Common myeloid progenitor, CD34-positive (primary cell): ENCODE measurements at regions not wholly inside any gene's neighbourhood (a gene's known extent, or its start where the extent isn't known, plus 50 kb on each side); places are given as distances from the start of the nearest gene placed in this dataset.
"Not testable (repeated sequence)": the region's sequence is repeated elsewhere in the genome, so short reads cannot be mapped to it uniquely, and the experiment has no call there.

Source experiments
- CTCF ChIA-PET: fragments of 350-600 bp; sonication (Branson Sonifier 250); formaldehyde crosslinking; loops from one replicate; lab custom pipeline; 2021; ENCODE audit warnings: antibody characterized with exemption; lab: Charles Lee
- POLR2A ChIA-PET: fragments of 350-600 bp; sonication (Branson Sonifier 250); formaldehyde crosslinking; loops from one replicate; lab custom pipeline; 2021; ENCODE audit warnings: antibody characterized with exemption; lab: Charles Lee
- DNase-seq, 3 donors: peaks; one replicate each; pipeline versions ENCODE4 v3.0.0 to v3.0.0-alpha.2; 2013
- H3K27ac ChIP-seq, 2 experiments: 1 replicate in 1 of 2; 2 replicates in 1 of 2; pipeline ENCODE4 v1.7.0; 2013; ENCODE audit warnings: inconsistent platforms in 2 of 2, low read length in 2 of 2, mild to moderate bottlenecking in 2 of 2, low read depth in 1 of 2, moderate library complexity in 1 of 2; ENCODE audit not compliant: severe bottlenecking in 2 of 2, insufficient read depth in 1 of 2, poor library complexity in 1 of 2
- H3K27me3 ChIP-seq, 5 experiments: replicated peaks in 2 of 5; 1 replicate in 3 of 5; 2 replicates in 2 of 5; pipeline versions ENCODE4 v1.6.1 to v1.7.0; 2013; ENCODE audit warnings: low read length in 4 of 5, mild to moderate bottlenecking in 2 of 5, moderate library complexity in 2 of 5, inconsistent platforms in 1 of 5; ENCODE audit not compliant: insufficient read depth in 5 of 5, control insufficient read depth in 4 of 5
- H3K36me3 ChIP-seq, 4 experiments: 1 replicate in 2 of 4; 2 replicates in 2 of 4; pipeline versions ENCODE4 v1.6.1 to v1.7.0; 2013; ENCODE audit warnings: low read length in 3 of 4, control low read depth in 1 of 4, mild to moderate bottlenecking in 1 of 4; ENCODE audit not compliant: control insufficient read depth in 4 of 4, insufficient read depth in 4 of 4
- H3K4me1 ChIP-seq, 4 experiments: 1 replicate in 3 of 4; 2 replicates in 1 of 4; pipeline versions ENCODE4 v1.6.1 to v1.7.1; 2013; ENCODE audit warnings: low read length in 3 of 4, mild to moderate bottlenecking in 3 of 4, control low read depth in 1 of 4, inconsistent platforms in 1 of 4, moderate library complexity in 1 of 4; ENCODE audit not compliant: control insufficient read depth in 4 of 4, insufficient read depth in 4 of 4; ENCODE audit errors: control extremely low read depth in 1 of 4
- H3K4me3 ChIP-seq, 7 experiments: 1 replicate in 4 of 7; 2 replicates in 3 of 7; pipeline versions ENCODE4 v1.5.1 to v1.7.0; 2013; ENCODE audit warnings: mild to moderate bottlenecking in 7 of 7, low read length in 6 of 7, moderate library complexity in 6 of 7, inconsistent platforms in 2 of 7, low read depth in 2 of 7, control low read depth in 1 of 7; ENCODE audit not compliant: insufficient read depth in 4 of 7, control insufficient read depth in 1 of 7; ENCODE audit errors: extremely low read depth in 1 of 7
- H3K9me3 ChIP-seq, 5 experiments: 1 replicate in 4 of 5; 2 replicates in 1 of 5; pipeline versions ENCODE4 v1.6.1 to v1.7.1; 2013; ENCODE audit warnings: low read length in 4 of 5, mild to moderate bottlenecking in 2 of 5, inconsistent platforms in 1 of 5, low read depth in 1 of 5, moderate library complexity in 1 of 5; ENCODE audit not compliant: control insufficient read depth in 4 of 5, insufficient read depth in 2 of 5; ENCODE audit errors: control extremely low read depth in 1 of 5
- WGBS: methylation state at CpG from one replicate; pipeline ENCODE4 v1.1.5; 2013; ENCODE audit not compliant: insufficient coverage; 5-methylcytosine and 5-hydroxymethylcytosine counted together

DNA sequence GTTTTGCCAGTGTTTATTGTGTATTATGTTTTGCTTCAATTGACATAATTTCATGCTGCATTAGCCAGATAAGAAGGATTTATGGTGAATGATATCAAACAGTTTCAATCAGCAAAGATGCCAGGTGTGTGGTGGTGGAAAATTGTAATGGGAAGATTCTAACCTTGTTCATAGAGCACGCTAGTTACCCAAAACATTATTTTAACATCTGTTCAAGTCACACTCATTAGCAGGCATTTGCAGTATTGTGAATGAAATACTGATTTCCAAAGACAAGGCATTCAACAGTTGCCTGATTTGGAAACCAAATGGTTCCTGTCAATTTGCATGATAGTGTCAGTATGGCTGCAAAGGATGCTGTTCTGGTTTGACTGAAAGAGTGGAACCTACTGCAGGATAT lies 129.7 kb downstream of the EPC1 start:
- Histone ChIP-seq H3K4me3 (no peak overlapping the region), H3K4me1 (no peaks in the 10 kb centered on the region), H3K27me3 (no peaks in the 10 kb centered on the region), H3K9me3 (peaks cover 0 to 12% (median 3%) of the 10 kb centered on the region in 5 experiments), H3K36me3 (no peaks in the 10 kb centered on the region), H3K27ac (no peak overlapping the region)
- no CpG with 5 or more reads among the region's 1 CpG for WGBS
- ChIA-PET CTCF (no interaction called here), POLR2A (no interaction called here)
- no peak for DNase-seq

DNA sequence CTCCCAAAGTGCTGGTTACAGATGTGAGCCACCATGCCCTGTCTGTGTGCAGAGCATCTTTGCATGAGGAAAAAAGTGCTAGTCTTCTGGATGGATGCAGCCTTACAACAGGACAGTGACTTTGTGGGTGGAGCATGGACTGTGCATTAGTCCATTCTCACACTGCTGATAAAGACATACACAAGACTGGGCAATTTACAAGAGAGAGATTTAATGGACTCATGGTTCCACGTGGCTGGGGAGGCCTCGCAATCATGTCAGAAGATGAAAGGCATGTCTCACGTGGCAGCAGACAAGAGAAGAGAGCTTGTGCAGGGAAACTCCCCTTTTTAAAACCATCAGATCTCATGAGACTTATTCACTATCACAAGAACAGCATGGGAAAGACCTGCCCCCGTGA lies 133.1 kb downstream of the EPC1 start:
- H3K27me3 ChIP-seq, H3K9me3 ChIP-seq, H3K27ac ChIP-seq, CTCF ChIA-PET, DNase-seq, H3K4me3 ChIP-seq, H3K4me1 ChIP-seq, POLR2A ChIA-PET, H3K36me3 ChIP-seq: not testable (repeated sequence)
- 86% methylated on average over 3 of the region's 4 CpGs for WGBS

DNA sequence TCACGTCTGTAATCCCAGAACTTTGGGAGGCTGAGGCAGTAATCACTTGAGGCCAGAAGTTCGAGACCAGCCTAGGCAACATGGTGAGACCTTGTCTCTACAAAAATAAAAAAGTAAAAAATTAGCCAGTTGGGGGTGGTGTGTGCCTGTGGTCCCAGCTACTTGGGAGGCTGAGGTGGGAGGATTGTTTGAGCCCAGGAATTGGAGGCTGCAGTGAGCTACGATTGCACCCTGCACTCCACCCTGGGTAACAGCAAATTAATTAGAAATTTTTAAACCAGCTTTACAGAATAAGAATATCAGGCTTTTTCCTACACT lies 136.0 kb downstream of the EPC1 start:
- Histone ChIP-seq H3K4me1 (no peaks in the 10 kb centered on the region), H3K4me3 (no peak overlapping the region), H3K27ac (no peak overlapping the region), H3K9me3 (no peaks in the 10 kb centered on the region), H3K36me3 (no peaks in the 10 kb centered on the region), H3K27me3 (no peaks in the 10 kb centered on the region)
- ChIA-PET CTCF (interaction anchor here (1.0 to 2.7 kb wide), 8 partner anchors 9 to 1428 kb away, joined by 3 to 13 read pairs (median 3); no protein-coding TSS in a partner anchor), POLR2A (no interaction called here)
- no peak for DNase-seq
- WGBS, result 33% methylated on average over 1 of the region's 3 CpGs

DNA sequence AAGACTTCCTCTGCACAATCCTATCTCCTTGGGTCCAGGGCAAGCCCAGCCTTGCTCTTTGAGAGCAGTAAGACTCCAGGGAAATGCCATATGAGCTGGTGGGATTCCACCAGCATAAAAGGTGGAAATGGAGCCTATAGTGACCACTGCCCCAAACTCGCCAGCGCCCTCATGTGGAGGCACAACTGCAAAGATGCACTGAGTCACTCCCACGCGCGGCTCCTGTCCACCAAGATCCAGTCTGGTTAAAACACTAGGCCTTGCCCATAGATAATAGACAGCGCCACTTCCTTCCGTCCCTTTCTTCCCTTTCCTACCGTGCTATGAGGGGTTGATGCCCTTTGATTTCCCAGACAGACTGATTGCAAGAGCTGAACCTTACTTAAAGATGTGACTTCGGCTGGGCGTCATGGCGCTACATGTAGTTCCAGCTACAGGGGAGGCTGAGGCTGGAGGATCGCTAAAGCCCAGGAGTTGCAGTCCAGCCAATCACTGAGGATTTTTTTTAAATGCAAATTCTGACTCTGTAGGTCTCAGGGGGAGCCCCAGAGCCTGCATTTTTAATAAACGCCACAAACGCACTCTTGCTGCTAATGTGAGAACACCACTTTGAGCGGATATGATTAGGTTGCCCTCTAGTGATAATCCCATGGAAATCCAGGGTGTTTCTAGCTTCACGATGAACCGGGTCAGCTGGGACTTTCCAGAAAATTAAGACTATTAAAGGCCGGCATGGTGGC lies 136.5 kb downstream of the EPC1 start:
- DNase-seq, result peak; percentile 53 to 67 (median 66)
- 67% methylated on average over 17 of the region's 18 CpGs for WGBS

DNA sequence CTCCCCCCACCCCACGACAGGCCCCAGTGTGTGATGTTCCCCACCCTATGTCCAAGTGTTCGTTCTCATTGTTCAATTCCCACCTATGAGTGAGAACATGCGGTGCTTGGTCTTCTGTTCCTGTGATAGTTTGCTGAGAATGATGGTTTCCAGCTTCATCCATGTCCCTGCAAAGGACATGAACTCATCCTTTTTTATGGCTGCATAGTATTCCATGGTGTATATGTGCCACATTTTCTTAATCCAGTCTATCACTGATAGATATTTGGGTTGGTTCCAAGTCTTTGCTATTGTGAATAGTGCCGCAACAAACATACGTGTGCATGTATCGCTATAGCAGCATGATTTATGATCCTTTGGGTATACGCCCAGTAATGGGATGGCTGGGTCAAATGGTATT lies 139.0 kb downstream of the EPC1 start:
- H3K4me1 ChIP-seq, DNase-seq, H3K36me3 ChIP-seq, H3K9me3 ChIP-seq, H3K4me3 ChIP-seq, H3K27ac ChIP-seq, POLR2A ChIA-PET, H3K27me3 ChIP-seq: not testable (repeated sequence)
- CTCF ChIA-PET, result interaction anchor here (1.3 kb wide), 1 partner anchor 9 kb away, joined by 3 read pairs; no protein-coding TSS in a partner anchor
- no CpG with 5 or more reads among the region's 7 CpGs for WGBS

More for the DNA sequence above, 136.5 kb downstream of the EPC1 start:
- Histone ChIP-seq H3K36me3 (no peaks in the 10 kb centered on the region), H3K9me3 (no peaks in the 10 kb centered on the region), H3K4me1 (peaks cover 0 to 4% (median 0%) of the 10 kb centered on the region in 4 experiments), H3K27ac (no peak overlapping the region), H3K4me3 (no peak overlapping the region), H3K27me3 (no peaks in the 10 kb centered on the region)
- ChIA-PET POLR2A (no interaction called here), CTCF (interaction anchor here (1.0 to 2.7 kb wide), 9 partner anchors 8 to 1427 kb away, joined by 3 to 13 read pairs (median 3); no protein-coding TSS in a partner anchor)

DNA sequence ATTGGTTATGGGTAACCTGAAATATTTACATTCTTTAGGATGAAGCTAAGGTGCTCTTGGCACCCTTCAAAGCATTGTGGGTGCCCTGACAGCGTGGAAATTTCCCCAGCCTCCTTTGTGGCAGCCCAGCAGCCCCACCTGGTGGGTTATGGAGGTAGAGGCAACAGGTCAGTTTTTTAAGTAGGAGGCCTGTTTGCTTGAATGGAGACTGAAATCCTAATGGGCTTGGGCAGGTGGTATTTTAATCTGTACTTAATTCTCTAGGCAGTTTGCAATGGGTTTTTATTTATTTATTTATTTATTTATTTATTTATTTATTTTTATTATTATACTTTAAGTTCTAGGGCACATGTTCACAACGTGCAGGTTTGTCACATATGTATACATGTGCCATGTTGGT lies 139.4 kb downstream of the EPC1 start:
- H3K4me3 ChIP-seq, result no peak overlapping the region
- no peaks in the 10 kb centered on the region for H3K36me3 ChIP-seq
- no peaks in the 10 kb centered on the region for H3K27me3 ChIP-seq
- no peak overlapping the region for H3K27ac ChIP-seq
- peaks cover 0 to 2% (median 0%) of the 10 kb centered on the region in 5 experiments for H3K9me3 ChIP-seq
- ChIA-PET CTCF (interaction anchor here (1.3 kb wide), 1 partner anchor 9 kb away, joined by 3 read pairs; no protein-coding TSS in a partner anchor), POLR2A (no interaction called here)
- 20% methylated on average over 1 of the region's 2 CpGs for WGBS
- peaks cover 0 to 6% (median 0%) of the 10 kb centered on the region in 4 experiments for H3K4me1 ChIP-seq
- peak; percentile 35 to 70 (median 66) for DNase-seq

DNA sequence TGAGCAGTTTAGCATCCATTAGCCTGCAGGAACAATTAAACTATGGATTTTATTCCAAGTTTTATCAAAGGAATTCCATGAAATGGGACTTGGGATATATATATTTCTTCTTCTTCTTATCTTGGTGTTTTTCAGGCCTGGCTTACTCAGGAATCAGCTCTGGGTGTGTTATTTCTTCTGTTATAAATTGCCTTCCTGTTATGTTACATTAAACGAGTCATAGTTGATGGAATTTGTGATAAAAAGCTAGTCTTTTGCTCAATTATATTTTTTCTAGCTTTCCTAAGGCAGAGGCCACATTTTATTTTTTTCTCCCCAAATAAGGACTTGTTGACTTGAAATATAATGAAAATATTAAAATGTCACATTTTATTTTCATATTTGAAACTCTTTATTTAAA lies 141.3 kb downstream of the EPC1 start:
- DNase-seq, result no peak
- Histone ChIP-seq H3K4me1 (peaks cover 0 to 6% (median 0%) of the 10 kb centered on the region in 4 experiments), H3K9me3 (peaks cover 0 to 2% (median 0%) of the 10 kb centered on the region in 5 experiments), H3K27ac (peak overlapping the region in 1 of 2 experiments; percentile 29), H3K4me3 (no peak overlapping the region), H3K36me3 (no peaks in the 10 kb centered on the region), H3K27me3 (no peaks in the 10 kb centered on the region)
- ChIA-PET CTCF (interaction anchor here (0.9 to 1.9 kb wide), 4 partner anchors 9 to 344 kb away, joined by 3 to 6 read pairs (median 3); no protein-coding TSS in a partner anchor), POLR2A (no interaction called here)
- no CpG with 5 or more reads among the region's 1 CpG for WGBS
